HUES64 (cell line): ENCODE measurements at regions not wholly inside any gene's neighbourhood (a gene's known extent, or its start where the extent isn't known, plus 50 kb on each side); places are given as distances from the start of the nearest gene placed in this dataset.

Source experiments
- H3K27ac ChIP-seq: 2 replicates; pipeline ENCODE4 v1.7.0; 2013; ENCODE audit warnings: low read depth, low read length, inconsistent platforms
- H3K27me3 ChIP-seq: 2 replicates; pipeline ENCODE4 v1.6.1; 2013; ENCODE audit warnings: mild to moderate bottlenecking, low read length; ENCODE audit not compliant: insufficient read depth
- H3K36me3 ChIP-seq: 2 replicates; pipeline ENCODE4 v1.6.1; 2013; ENCODE audit warnings: mild to moderate bottlenecking, low read length; ENCODE audit not compliant: insufficient read depth
- H3K4me1 ChIP-seq: 2 replicates; pipeline ENCODE4 v1.6.1; 2013; ENCODE audit warnings: mild to moderate bottlenecking, low read length, moderate library complexity; ENCODE audit not compliant: insufficient read depth
- H3K4me3 ChIP-seq: 2 replicates; pipeline ENCODE4 v1.5.1; 2013; ENCODE audit warnings: mild to moderate bottlenecking, low read length, moderate library complexity
- H3K9ac ChIP-seq: 2 replicates; pipeline ENCODE4 v1.6.1; 2013; ENCODE audit warnings: mild to moderate bottlenecking, low read depth, low read length
- H3K9me3 ChIP-seq: 2 replicates; pipeline ENCODE4 v1.6.1; 2013; ENCODE audit warnings: low read depth, low read length; ENCODE audit not compliant: insufficient read depth
- WGBS: fragments of 150-250, 120-280 bp; methylation state at CpG from one replicate; pipeline ENCODE4 v1.1.7; 2013; ENCODE audit warnings: missing lambda C conversion rate; 5-methylcytosine and 5-hydroxymethylcytosine counted together

GRCh38 chr13:80462567-80462966, 121.6 kb upstream of the SPRY2 start:
- Histone ChIP-seq H3K27ac (no peak overlapping the region), H3K9ac (no peak overlapping the region), H3K4me3 (no peak overlapping the region), H3K4me1 (no peaks in the 10 kb centered on the region), H3K9me3 (no peaks in the 10 kb centered on the region), H3K27me3 (no peaks in the 10 kb centered on the region), H3K36me3 (no peaks in the 10 kb centered on the region)

- WGBS: 93% methylated on average over 1 of the region's 1 CpG
- Histone ChIP-seq H3K9me3 (no peaks in the 10 kb centered on the region), H3K4me3 (no peak overlapping the region), H3K27ac (no peak overlapping the region), H3K4me1 (no peaks in the 10 kb centered on the region), H3K27me3 (no peaks in the 10 kb centered on the region), H3K36me3 (no peaks in the 10 kb centered on the region), H3K9ac (no peak overlapping the region)
These were observed 121.1 kb upstream of the SPRY2 start for GRCh38 chr13:80462037-80462436.

GRCh38 chr13:80458543-80458942, 117.6 kb upstream of the SPRY2 start:
- no peak overlapping the region for H3K27ac ChIP-seq

GRCh38 chr13:80454245-80454644, 113.3 kb upstream of the SPRY2 start:
- Histone ChIP-seq H3K27me3 (no peaks in the 10 kb centered on the region), H3K36me3 (no peaks in the 10 kb centered on the region), H3K4me3 (no peak overlapping the region), H3K9ac (no peak overlapping the region), H3K27ac (no peak overlapping the region), H3K9me3 (no peaks in the 10 kb centered on the region), H3K4me1 (no peaks in the 10 kb centered on the region)
- WGBS: no CpG with 5 or more reads among the region's 1 CpG

More at GRCh38 chr13:80458543-80458942, 117.6 kb upstream of the SPRY2 start:
- H3K9me3 ChIP-seq: no peaks in the 10 kb centered on the region
- WGBS: 93% methylated on average over 2 of the region's 2 CpGs
- no peaks in the 10 kb centered on the region for H3K36me3 ChIP-seq
- H3K4me3 ChIP-seq: no peak overlapping the region
- H3K9ac ChIP-seq: no peak overlapping the region
- H3K27me3 ChIP-seq: no peaks in the 10 kb centered on the region
- H3K4me1 ChIP-seq: no peaks in the 10 kb centered on the region

- H3K4me3 ChIP-seq: no peak overlapping the region
- no peaks in the 10 kb centered on the region for H3K36me3 ChIP-seq
- no peaks in the 10 kb centered on the region for H3K27me3 ChIP-seq
- no peaks in the 10 kb centered on the region for H3K9me3 ChIP-seq
- H3K4me1 ChIP-seq: no peaks in the 10 kb centered on the region
- no peak overlapping the region for H3K9ac ChIP-seq
- 98% methylated on average over 1 of the region's 1 CpG for WGBS
- no peak overlapping the region for H3K27ac ChIP-seq
These were observed 111.4 kb upstream of the SPRY2 start for GRCh38 chr13:80452279-80452678.

- 90% methylated on average over 2 of the region's 2 CpGs for WGBS
- no peak overlapping the region for H3K27ac ChIP-seq
These were observed 110.7 kb upstream of the SPRY2 start for GRCh38 chr13:80451641-80452040.

GRCh38 chr13:80450386-80450785, 109.5 kb upstream of the SPRY2 start:
- H3K4me1 ChIP-seq: no peaks in the 10 kb centered on the region
- H3K9ac ChIP-seq: no peak overlapping the region
- no peak overlapping the region for H3K4me3 ChIP-seq
- no peak overlapping the region for H3K27ac ChIP-seq
- no peaks in the 10 kb centered on the region for H3K36me3 ChIP-seq
- H3K9me3 ChIP-seq: no peaks in the 10 kb centered on the region
- H3K27me3 ChIP-seq: no peaks in the 10 kb centered on the region

More at GRCh38 chr13:80451641-80452040, 110.7 kb upstream of the SPRY2 start:
- H3K4me3 ChIP-seq: no peak overlapping the region
- no peaks in the 10 kb centered on the region for H3K36me3 ChIP-seq
- H3K27me3 ChIP-seq: no peaks in the 10 kb centered on the region
- H3K4me1 ChIP-seq: no peaks in the 10 kb centered on the region
- H3K9ac ChIP-seq: no peak overlapping the region
- no peaks in the 10 kb centered on the region for H3K9me3 ChIP-seq

GRCh38 chr13:80448725-80449124, 107.8 kb upstream of the SPRY2 start:
- Histone ChIP-seq H3K4me3 (no peak overlapping the region), H3K4me1 (peaks cover 11% of the 10 kb centered on the region; the same call in 1 of the 2 replicates), H3K27me3 (no peaks in the 10 kb centered on the region), H3K27ac (no peak overlapping the region), H3K36me3 (no peaks in the 10 kb centered on the region), H3K9me3 (no peaks in the 10 kb centered on the region), H3K9ac (no peak overlapping the region)
- WGBS: 96% methylated on average over 2 of the region's 2 CpGs

GRCh38 chr13:80447747-80448146, 106.8 kb upstream of the SPRY2 start:
- Histone ChIP-seq H3K27me3 (no peaks in the 10 kb centered on the region), H3K4me3 (no peak overlapping the region), H3K9me3 (no peaks in the 10 kb centered on the region), H3K9ac (no peak overlapping the region), H3K4me1 (peaks cover 15% of the 10 kb centered on the region; the same call in 1 of the 2 replicates), H3K27ac (no peak overlapping the region), H3K36me3 (no peaks in the 10 kb centered on the region)
- 76% methylated on average over 2 of the region's 2 CpGs for WGBS

- H3K4me3 ChIP-seq: no peak overlapping the region
- 89% methylated on average over 4 of the region's 4 CpGs for WGBS
- no peak overlapping the region for H3K27ac ChIP-seq
- peaks cover 15% of the 10 kb centered on the region; the same call in 1 of the 2 replicates for H3K4me1 ChIP-seq
- H3K27me3 ChIP-seq: no peaks in the 10 kb centered on the region
- no peaks in the 10 kb centered on the region for H3K9me3 ChIP-seq
- H3K9ac ChIP-seq: no peak overlapping the region
- H3K36me3 ChIP-seq: no peaks in the 10 kb centered on the region
These were observed 103.5 kb upstream of the SPRY2 start for GRCh38 chr13:80444240-80445015.

- no peaks in the 10 kb centered on the region for H3K27me3 ChIP-seq
- no peak overlapping the region for H3K4me3 ChIP-seq
- H3K4me1 ChIP-seq: peaks cover 15% of the 10 kb centered on the region; the same call in 1 of the 2 replicates
- H3K9ac ChIP-seq: no peak overlapping the region
- H3K36me3 ChIP-seq: no peaks in the 10 kb centered on the region
- H3K9me3 ChIP-seq: no peaks in the 10 kb centered on the region
- H3K27ac ChIP-seq: no peak overlapping the region
These were observed 101.7 kb upstream of the SPRY2 start for GRCh38 chr13:80442609-80443008.

GRCh38 chr13:80441968-80442367, 101.0 kb upstream of the SPRY2 start:
- Histone ChIP-seq H3K4me3 (no peak overlapping the region), H3K9me3 (no peaks in the 10 kb centered on the region), H3K4me1 (peaks cover 15% of the 10 kb centered on the region; the same call in 1 of the 2 replicates), H3K27me3 (no peaks in the 10 kb centered on the region), H3K27ac (no peak overlapping the region), H3K9ac (no peak overlapping the region), H3K36me3 (no peaks in the 10 kb centered on the region)
